A172 (cell line): ENCODE measurements at regions not wholly inside any gene's neighbourhood (a gene's known extent, or its start where the extent isn't known, plus 50 kb on each side); places are given as distances from the start of the nearest gene placed in this dataset.
A peak's percentile ranks its signal among the peaks of the same experiment; 100 is the strongest.

Source experiments
- DNase-seq: peaks from one replicate; pipeline ENCODE4 v3.0.0-alpha.2; 2015; ENCODE audit warnings: low spot score

DNA sequence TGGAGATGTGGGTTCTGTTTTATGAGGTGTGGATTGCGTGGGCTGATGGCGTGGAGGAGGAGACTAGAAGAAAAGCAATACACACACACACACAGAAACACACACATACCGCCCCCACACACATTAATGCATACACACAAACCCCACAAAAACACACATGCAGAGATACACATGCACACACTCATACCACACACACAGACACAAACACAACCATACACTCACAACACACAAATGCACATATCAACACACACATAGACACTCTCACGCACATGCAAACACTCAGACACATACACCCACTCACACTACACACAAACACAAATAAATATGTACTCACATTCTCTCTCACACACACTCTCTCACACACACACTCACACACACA, 75.7 kb upstream of the UBL3 start:
- DNase-seq: no peak

DNA sequence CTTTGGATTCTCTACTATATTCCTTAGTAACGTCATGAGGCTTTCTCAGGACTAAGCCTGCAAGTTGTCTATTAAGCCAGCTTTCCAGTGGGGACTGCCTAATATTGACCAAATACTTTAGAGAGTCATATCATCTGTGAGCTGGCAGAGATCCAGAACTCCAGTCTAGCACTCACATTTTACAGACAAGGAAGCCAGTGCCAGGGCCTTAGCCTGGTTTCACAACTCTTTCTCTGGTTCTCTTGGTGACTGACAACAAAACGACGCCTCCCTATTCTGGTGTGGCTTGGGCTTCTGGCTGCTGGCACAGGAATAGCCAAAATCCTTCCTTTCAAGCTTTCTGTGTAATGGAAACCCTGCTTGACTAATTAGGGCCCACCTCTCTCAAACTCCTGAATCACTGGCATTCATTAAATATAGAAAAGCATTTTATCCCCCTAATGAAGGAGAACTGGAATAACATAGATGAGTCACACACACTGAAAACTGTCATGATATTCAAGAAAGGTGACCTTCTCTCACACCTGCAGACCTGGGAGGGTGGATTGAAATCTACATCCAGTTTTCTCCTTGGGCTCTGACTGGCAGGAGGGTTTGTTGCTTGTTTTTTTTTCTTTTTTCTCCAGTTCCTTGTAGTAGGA, 75.2 kb upstream of the UBL3 start:
- peak; percentile 29 for DNase-seq

DNA sequence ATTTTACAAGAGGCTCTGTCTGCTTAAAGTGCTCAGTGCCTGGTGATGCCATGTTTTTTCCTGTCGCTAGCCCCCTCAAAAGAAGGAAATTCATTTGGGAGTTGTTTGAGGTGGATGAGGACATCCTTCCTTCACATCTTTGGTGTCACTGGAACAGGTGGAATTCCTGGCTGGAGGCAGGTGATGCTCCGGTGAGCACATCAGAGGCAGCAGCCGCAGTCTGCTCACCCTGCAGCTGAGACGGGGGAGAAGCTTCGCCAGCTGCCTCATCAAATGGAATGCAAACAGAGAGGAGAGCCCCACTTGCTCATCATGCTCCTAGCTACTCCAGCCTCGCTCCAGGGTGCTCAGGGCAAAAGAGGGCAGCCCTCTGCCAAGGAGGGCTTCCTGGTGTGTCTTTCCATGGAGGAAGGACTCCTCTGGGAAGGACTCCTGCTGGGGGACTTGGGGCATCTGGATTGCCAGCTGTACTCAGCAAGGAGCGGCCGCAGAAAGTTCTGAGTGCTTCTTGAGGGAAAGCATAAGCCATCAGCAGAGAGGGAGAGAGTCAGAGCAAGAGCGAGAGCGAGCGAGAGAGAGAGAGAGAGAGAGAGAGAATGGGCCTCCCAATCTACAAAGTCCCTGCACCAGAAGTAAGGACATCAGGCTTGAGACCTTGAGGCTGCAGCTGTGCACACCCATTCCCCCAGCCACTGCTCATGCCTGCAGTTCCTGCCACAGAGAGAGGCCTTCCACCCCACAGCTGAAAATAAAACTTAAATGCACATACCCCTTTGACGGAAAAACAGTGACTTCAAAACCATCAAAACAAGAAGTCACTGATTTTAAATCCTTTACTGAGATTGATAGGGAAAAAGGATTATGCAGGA, 74.3 kb upstream of the UBL3 start:
- peak; percentile 68 for DNase-seq

DNA sequence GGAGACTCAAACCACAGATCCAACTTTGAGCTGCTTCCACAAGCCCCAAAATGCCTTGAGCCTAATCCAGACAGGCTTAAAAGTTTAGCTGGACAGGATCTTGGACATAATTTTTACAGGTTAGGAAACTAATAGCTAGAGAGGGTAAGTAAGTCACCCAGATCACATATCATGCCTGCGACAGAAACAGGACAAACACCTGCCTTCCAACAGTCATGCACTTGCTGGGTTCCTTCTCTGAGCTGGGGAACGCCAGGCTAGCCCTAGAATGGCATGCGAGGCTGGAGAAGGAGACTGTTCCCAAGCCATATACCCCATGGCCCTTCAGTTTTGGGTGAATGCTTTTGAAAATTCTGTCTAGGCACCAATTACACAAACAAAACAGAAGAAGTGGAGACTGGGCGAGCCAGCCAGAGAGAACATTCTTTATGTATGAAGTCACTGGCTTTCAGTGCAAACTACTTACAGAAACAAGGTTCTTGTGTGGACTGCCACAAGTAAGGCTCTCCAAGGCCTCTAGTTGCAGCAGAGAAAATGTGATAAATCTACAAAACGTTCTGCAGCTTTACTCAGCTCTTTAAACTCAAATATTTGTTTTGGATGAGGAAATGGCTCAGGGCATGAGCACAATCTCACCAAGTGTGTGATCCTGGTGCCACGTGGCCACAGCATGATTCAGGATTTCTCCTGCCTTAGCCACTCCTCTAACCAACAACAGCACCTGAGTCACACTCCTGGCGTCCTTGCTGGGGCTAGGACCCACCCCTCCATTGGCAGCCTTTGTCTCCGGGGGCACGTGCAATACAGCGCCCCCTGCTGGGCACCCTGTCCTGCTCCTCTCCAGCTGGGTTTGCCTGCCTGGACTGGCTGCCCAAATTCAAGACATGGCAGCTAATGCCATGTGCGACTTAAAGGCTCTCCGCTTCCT, 73.4 kb upstream of the UBL3 start:
- peak; percentile 97 for DNase-seq

DNA sequence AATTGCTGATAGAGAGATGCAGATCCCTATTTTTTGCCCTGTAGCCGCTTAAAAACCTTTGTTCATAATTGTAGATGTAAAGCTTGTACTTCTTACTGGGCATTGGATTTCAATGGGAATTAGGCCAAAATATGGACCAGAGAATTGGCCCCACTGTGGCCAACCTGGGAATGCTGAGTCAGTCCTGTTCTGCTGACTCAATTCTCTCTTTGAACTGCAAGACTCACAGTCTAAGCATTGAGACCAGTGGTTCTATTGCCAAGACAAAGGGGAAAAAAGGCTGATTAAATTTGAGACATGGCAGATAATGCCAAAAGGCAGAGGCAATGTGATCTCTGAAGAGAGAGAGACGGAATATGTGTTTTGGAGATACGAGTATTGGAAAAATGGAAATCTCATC, 72.5 kb upstream of the UBL3 start:
- DNase-seq: peak; percentile 22

DNA sequence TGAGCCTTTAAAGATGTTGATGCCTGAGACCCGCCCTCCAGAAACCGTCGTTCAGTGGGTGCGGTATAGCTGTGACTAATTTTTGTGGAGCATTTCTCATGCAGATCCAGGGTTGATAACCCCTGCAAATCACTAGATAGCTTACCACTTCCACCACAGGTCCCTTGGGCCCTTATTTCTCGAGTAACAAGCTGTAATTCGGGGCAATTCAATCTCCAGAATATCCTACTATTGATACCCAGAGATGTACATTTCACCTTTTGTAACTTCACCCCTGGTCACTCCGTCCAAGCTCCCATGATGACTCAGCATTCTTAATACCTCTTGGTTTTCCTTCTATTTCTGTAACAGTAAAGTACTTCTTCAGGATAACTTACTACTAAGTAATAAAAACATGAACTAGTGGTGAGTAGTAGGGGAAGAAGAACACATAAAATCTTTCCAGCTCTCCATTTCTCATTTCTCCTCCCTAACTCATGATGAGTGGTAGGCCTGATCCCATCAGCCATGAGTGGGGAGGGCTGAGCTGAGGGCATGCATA, 71.9 kb upstream of the UBL3 start:
- peak; percentile 70 for DNase-seq

DNA sequence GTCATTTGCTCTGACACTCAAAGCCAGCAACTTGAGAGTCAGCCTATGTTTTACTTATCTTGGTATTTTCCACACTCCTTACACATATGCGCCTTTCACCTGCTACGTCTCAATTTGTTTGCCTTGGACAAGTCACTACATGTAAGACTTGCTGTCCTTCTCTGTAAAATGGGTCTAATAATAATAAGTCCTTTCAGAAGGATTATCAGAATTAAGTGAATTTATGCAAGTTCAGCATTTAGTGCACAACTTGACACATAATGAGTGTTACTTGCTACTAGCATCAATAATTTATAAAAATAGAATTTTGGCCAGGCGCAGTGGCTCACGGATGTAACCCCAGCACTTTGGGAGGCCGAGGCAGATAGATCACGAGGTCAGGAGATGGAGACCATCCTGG, 71.1 kb upstream of the UBL3 start:
- no peak for DNase-seq

DNA sequence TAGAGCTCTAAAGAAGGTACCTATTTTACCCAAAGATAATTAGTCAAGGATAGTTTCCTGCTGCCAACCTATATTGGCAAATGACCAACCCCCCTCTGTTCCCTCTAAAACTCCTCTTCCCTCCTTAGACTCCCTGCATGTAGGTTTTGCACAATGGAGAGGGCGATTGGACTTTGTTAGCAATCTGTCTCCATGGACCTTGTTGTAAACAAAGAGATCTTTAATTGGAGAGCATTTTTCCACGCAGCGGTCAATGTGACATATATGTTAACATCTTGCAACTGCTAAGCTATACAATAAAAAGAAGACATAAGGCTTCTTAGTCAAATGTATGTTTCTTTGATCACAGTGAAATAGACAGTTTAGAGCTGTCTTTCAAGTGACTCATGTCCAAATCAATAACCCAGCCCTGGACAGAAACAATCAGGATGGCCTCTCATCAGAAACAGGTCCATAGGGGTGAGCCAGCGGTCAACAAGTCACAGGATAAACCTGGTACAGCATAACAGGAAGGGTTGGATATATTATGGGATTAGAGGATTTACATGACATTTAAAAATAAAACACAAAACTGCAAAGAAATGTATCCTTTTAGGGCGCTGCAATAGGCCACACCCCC, 69.7 kb upstream of the UBL3 start:
- DNase-seq: no peak

DNA sequence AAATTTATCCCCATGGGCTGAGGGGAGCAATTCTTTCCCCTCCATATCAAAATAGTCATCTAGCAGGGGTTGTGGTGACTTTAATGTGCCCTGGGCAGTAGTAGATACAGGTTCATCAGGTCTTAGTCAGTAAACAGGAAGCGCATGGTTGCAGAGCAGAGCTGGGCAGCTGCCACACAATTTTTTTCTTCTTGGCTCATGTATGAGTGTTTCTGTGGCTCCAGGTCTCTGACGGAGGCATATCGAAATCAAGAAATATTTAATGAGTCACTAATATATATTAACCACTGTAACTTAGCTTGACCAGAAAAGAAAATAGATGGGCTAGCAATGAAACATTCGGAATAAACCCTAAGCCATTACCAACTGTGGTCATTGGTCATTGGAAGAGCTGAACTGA, 68.4 kb upstream of the UBL3 start:
- peak; percentile 72 for DNase-seq

DNA sequence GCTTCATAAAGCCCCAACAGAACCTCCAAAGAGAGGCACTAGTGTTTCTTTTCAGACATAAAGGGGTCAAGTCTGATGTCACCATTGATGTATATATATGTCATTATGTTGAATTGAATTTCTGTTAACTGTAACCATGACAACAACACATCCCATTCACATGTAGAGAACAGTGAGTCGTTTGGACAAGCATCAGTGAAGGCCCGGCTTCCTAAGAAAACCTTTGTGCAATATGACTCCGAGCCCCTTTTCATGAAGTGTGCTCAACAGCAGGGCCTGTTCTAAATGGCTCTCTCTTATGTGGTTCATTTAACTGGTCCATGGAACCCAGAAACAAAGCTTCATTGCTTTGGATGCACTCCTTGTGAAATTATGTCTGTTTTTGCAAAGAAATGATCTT, 67.2 kb upstream of the UBL3 start:
- no peak for DNase-seq

DNA sequence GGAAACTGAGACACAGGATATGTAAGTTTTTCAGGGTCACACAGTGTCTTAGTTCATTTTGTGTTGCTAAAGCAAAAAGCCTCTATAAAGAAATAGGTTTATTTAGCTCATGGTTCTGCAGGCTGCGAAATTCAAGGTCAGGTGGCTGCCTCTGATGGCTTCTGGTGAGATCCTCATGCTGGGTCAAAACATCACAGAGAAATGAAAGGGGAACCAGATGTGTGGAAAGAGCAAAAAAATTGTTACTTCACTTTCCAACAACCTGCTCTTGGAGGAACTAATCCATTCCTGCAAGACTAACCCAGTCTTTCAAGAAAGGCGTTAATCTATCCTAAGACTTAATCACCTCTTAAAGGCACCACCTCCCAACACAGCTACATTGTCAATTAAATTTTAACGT, 64.2 kb upstream of the UBL3 start:
- DNase-seq: no peak

DNA sequence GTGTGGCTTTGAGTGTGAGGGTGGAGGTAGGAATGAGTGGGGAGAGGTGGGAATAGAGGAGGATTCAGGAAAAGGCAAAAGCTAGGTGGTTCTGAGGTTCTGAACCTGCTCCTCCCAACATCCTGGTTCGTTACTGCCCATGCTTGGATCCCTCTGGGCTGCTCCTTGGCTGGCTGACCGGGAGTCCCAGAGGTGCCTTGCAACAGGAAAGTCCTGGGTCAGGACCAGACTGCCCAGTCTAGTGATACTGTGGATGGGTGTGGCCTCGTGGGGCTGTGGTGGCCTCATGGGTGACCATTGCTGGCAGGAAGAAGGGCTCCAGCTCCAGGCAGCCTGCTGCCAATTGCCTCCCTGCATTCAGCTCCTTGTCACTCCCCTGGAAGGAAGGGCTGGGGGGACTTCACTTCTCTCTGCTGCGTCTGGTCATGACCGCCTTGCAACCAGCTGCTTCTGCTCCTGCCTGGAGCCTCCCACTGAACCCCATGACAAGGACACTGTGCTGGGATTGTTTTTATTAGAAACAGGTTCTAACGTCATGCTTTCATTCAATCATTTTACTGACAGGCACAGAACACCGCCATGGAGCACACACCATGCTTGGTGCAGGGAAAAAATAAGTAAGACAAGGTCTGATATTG, 61.5 kb upstream of the UBL3 start:
- no peak for DNase-seq

DNA sequence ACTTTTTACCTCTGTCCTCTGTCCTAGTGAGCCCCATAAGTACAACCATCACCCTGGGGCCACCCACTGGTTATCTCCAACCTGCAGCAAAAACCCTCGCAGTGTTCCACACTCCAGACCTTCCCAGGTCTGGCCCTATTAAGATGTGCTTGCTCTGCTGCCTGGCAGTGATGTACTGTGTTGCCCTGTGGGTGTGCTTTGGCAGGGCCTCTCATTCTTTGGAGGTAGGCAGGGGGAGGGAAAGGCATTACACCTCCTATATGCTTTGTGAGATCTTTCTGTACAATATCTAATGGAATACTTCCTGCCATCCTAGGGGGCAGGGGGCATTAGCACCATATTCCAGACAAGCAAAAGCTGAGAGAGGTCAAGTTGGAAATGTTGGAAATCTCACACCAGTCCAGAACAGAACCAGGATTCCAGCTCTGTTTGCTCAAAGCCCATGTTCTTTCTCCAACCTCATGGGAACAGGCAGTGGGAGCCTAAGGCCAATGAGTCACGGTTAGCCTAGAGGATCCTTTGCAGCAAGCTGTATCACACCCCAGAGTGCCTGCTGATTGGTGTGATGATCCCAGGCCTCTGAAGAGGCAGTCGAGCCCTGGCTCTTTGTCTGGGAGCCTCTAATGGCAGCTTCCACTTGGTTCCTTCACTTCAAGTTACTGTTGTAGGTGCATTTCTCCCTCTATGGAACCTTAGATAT, 59.7 kb upstream of the UBL3 start:
- DNase-seq: peak; percentile 28

DNA sequence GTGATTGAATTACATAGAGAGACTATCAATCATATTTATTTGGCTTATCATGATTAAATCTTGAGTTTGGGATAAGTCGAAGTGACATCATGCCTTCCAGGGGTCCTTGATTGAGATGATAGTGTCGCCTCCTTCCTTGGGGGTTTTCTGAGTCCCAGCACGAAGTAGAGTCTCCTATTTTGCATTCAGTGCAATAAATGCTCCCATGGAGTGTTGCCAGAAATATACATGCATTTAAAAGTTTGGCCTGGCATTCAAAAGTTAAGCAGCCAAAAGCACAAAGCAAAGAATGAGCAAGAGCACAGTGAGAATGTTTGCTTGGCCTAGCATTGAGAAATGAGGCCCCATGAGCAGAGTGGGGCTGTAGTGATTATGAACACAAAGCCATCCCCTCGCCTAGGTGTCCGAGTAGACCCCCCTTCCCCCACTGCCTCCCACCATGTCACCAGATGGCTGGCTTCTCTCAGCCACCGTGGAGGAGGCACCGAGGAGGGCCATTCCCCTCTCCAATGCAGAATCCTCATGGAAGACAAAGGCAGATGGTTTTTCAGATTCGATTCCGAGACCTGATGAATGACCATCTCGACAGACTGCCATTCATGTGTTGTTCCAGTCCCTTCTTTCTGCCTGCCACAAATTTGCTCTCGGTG, 58.8 kb upstream of the UBL3 start:
- DNase-seq: no peak

DNA sequence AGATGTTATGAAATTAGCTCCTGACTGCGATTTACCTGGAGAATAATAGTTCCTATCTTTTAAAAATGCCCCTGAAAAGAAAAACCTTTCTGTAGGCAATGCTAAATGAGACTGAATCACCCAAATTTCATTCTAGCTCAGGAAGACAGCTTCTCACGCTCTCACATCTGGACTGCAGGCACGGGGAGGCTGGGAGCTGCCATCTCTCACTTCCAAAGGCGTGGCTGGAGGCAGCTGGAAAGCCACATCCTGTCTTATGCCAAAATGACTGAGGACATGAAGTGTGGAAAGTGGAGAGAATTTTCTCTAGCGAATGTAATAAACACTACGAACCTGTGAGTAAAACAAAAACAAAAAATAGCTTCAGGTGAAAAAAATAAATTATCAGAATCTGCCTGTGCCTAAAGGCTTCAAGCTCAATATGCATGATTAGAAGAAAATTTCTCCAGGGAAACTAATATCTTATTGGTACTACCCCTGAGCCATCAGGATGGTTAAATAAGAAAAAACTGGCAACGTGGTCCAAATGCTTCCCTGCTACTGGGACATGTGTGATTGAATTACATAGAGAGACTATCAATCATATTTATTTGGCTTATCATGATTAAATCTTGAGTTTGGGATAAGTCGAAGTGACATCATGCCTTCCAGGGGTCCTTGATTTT, 58.1 kb upstream of the UBL3 start:
- DNase-seq: peak; percentile 76

DNA sequence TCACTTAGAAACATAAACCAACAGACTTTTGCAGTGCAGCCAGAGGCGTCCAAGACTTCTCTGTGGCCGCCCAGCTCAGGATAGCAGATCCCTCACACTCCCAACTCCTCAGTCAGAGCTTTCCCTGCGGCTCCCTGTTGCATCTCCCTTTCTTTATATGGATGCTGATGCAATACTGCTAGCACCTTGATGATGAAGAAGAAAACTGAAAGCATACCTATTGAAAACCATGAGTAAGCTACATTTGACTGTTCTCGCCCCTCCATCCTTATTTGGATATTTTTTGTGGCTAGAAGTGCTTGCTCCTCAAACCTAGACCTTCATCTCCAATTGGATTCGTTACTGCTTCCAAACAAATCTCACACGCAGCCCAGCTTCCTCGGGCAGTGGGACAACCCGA, 57.3 kb upstream of the UBL3 start:
- no peak for DNase-seq

DNA sequence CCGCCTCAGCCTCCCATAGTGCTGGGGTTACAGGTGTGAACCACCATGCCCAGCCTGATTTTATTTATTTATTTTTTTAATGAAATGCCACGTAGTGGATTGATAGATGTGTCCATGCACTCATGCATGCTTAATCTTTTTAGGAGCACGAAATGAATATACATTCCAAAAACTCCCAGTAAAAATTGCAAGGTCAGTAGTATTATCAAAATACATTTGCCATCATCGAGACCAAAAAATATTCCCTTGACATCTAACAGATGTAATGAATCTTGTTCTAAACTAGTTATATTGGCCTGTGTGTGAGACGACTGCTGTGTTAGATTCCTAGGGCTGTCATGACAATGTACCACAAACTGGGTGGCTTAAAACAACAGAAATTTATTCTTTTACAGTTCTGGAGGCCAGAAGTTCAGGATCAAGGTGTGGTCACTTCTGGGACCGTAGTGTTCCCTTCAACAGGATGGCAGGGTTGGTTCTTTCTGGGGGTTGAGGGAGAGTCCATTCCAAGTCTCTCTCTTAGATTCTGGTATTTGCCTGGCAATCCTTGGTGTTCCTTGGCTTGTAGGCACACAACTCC, 56.1 kb upstream of the UBL3 start:
- no peak for DNase-seq

DNA sequence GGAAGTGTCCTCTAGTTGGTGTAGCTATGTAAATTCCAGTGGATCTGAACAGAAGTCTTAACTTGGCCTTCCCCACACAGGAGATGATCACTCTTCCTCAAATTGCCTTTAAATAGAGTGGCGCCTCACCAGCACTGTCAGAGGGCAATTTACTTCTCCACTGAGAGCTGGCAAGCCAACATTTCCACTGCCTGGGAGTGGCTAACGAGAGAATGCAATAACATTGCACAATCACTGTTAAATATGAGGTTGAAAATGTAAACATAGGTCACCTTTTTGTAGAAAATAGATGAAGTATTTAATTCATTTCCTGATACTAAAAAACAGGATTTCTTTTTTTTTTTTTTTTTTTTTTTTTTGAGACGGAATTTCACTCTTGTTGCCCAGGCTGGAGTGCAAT, 55.4 kb upstream of the UBL3 start:
- DNase-seq: peak; percentile 55

DNA sequence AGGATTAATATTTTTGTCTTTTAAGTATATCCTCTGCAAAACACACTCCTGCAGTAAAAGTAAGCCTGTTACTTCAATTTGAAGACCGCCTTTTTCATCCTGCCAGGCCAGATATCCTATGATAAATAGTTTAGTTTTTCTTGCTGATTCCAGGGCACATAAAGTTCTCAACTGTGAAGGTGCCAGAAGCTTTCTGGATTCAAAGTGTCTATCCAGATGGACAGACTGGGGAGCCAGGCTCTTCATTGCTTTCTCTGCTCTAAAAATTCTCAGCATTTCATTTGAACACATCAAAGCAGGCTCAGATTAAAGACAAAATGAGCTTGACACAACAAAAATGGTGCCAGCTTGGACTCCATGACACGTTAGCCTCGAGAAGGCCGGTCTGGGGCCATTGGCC, 53.6 kb upstream of the UBL3 start:
- no peak for DNase-seq
